ENCODE measurements at regions not wholly inside any gene's neighbourhood (a gene's known extent, or its start where the extent isn't known, plus 50 kb on each side); places are given as distances from the start of the nearest gene placed in this dataset.
A peak's percentile ranks its signal among the peaks of the same experiment; 100 is the strongest.
"Not testable (repeated sequence)": the region's sequence is repeated elsewhere in the genome, so short reads cannot be mapped to it uniquely, and the experiment has no call there.

GRCh38 chr5:67747096-67747495, 468.5 kb upstream of the PIK3R1 start:
- H3K4me2 ChIP-seq, result no peak overlapping the region
- 93% methylated on average over 1 of the region's 1 CpG for WGBS (ENCODE audit: low lambda C conversion rate, missing lambda C conversion rate)
- H4K20me1 ChIP-seq (ENCODE audit: insufficient read depth, poor library complexity, severe bottlenecking), result no peaks in the 10 kb centered on the region
- no peak overlapping the region for H2AFZ ChIP-seq
- DNase-seq (ENCODE audit: low spot score), result no peak
- peaks cover 4% of the 10 kb centered on the region for H3K4me1 ChIP-seq (ENCODE audit: insufficient read depth)
- H3K9me3 ChIP-seq (ENCODE audit: low read depth), result peaks cover 9% of the 10 kb centered on the region
- no peaks in the 10 kb centered on the region for H3K79me2 ChIP-seq
- H3K9me2 ChIP-seq (replicated peaks; ENCODE audit: insufficient read depth), result no peaks in the 10 kb centered on the region
- H3K36me3 ChIP-seq (replicated peaks; ENCODE audit: insufficient read depth, low read depth), result no peaks in the 10 kb centered on the region
- no peaks in the 10 kb centered on the region for H3K27me3 ChIP-seq
- H3K4me3 ChIP-seq, result no peak overlapping the region
- peak overlapping the region; percentile 54 for H3K27ac ChIP-seq
- TF ChIP-seq, protein P1, sequence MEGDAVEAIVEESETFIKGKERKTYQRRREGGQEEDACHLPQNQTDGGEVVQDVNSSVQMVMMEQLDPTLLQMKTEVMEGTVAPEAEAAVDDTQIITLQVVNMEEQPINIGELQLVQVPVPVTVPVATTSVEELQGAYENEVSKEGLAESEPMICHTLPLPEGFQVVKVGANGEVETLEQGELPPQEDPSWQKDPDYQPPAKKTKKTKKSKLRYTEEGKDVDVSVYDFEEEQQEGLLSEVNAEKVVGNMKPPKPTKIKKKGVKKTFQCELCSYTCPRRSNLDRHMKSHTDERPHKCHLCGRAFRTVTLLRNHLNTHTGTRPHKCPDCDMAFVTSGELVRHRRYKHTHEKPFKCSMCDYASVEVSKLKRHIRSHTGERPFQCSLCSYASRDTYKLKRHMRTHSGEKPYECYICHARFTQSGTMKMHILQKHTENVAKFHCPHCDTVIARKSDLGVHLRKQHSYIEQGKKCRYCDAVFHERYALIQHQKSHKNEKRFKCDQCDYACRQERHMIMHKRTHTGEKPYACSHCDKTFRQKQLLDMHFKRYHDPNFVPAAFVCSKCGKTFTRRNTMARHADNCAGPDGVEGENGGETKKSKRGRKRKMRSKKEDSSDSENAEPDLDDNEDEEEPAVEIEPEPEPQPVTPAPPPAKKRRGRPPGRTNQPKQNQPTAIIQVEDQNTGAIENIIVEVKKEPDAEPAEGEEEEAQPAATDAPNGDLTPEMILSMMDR (IDR thresholded peaks at IDR 0.05; ENCODE audit: poor library complexity), result no peak
- no peak for TF ChIP-seq EZH2 (IDR thresholded peaks at IDR 0.05; ENCODE audit: borderline replicate concordance)
- TF ChIP-seq EZH2phosphoT487 (IDR thresholded peaks at IDR 0.05; ENCODE audit: low read depth, severe bottlenecking, unreplicated experiment), result no peak

DNA sequence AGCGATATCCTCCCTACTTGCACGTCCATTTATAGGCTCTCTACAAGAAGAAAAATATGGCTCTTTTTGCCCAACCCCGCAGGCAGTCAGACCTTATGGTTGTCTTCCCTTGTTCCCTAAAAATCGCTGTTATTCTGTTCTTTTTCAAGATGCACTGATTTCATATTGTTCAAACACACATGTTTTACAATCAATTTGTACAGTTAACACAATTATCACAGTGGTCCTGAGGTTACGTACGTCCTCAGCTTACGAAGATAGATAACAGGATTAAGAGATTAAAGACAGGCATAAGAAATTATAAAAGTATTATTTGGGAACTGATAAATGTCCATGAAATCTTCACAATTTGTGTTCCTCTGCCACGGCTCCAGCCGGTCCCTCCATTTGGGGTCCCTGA, 468.9 kb upstream of the PIK3R1 start:
- not testable (repeated sequence) for H3K79me2 ChIP-seq; H3K9me2 ChIP-seq (replicated peaks; ENCODE audit: insufficient read depth); H2AFZ ChIP-seq; H3K27me3 ChIP-seq; H3K4me2 ChIP-seq; H3K4me3 ChIP-seq; H3K9me3 ChIP-seq (ENCODE audit: low read depth); H3K4me1 ChIP-seq (ENCODE audit: insufficient read depth); H3K36me3 ChIP-seq (replicated peaks; ENCODE audit: insufficient read depth, low read depth); DNase-seq (ENCODE audit: low spot score); H4K20me1 ChIP-seq (ENCODE audit: insufficient read depth, poor library complexity, severe bottlenecking)
- H3K27ac ChIP-seq, result peak overlapping the region; percentile 54
- WGBS (ENCODE audit: low lambda C conversion rate, missing lambda C conversion rate), result 89% methylated on average over 9 of the region's 9 CpGs

GRCh38 chr5:67746103-67746502, 469.5 kb upstream of the PIK3R1 start:
- WGBS (ENCODE audit: low lambda C conversion rate, missing lambda C conversion rate), result 42% methylated on average over 2 of the region's 2 CpGs
- DNase-seq (ENCODE audit: low spot score), result peak; percentile 19

GRCh38 chr5:67732921-67733320, 482.6 kb upstream of the PIK3R1 start:
- 91% methylated on average over 2 of the region's 2 CpGs for WGBS (ENCODE audit: low lambda C conversion rate, missing lambda C conversion rate)
- no peaks in the 10 kb centered on the region for H4K20me1 ChIP-seq (ENCODE audit: insufficient read depth, poor library complexity, severe bottlenecking)
- no peak overlapping the region for H2AFZ ChIP-seq
- TF ChIP-seq EZH2 (IDR thresholded peaks at IDR 0.05; ENCODE audit: borderline replicate concordance) (no peak), EZH2phosphoT487 (IDR thresholded peaks at IDR 0.05; ENCODE audit: low read depth, severe bottlenecking, unreplicated experiment) (no peak)
- TF ChIP-seq, protein P1 (IDR thresholded peaks at IDR 0.05; ENCODE audit: poor library complexity), result no peak
- no peaks in the 10 kb centered on the region for H3K27me3 ChIP-seq
- no peaks in the 10 kb centered on the region for H3K36me3 ChIP-seq (replicated peaks; ENCODE audit: insufficient read depth, low read depth)
- H3K4me3 ChIP-seq, result no peak overlapping the region
- H3K27ac ChIP-seq, result no peak overlapping the region
- H3K79me2 ChIP-seq, result no peaks in the 10 kb centered on the region
- no peak for DNase-seq (ENCODE audit: low spot score)
- H3K4me2 ChIP-seq, result no peak overlapping the region
- no peaks in the 10 kb centered on the region for H3K9me2 ChIP-seq (replicated peaks; ENCODE audit: insufficient read depth)
- no peaks in the 10 kb centered on the region for H3K4me1 ChIP-seq (ENCODE audit: insufficient read depth)
- H3K9me3 ChIP-seq (ENCODE audit: low read depth), result no peaks in the 10 kb centered on the region

More at GRCh38 chr5:67746103-67746502, 469.5 kb upstream of the PIK3R1 start:
- TF ChIP-seq, protein P1 (IDR thresholded peaks at IDR 0.05; ENCODE audit: poor library complexity), result no peak
- TF ChIP-seq EZH2phosphoT487 (IDR thresholded peaks at IDR 0.05; ENCODE audit: low read depth, severe bottlenecking, unreplicated experiment), result no peak
- no peak for TF ChIP-seq EZH2 (IDR thresholded peaks at IDR 0.05; ENCODE audit: borderline replicate concordance)
- Histone ChIP-seq H3K4me2 (no peak overlapping the region), H3K27ac (peak overlapping the region; percentile 88), H3K27me3 (no peaks in the 10 kb centered on the region), H3K79me2 (no peaks in the 10 kb centered on the region), H3K9me3 (ENCODE audit: low read depth) (peaks cover 9% of the 10 kb centered on the region), H4K20me1 (ENCODE audit: insufficient read depth, poor library complexity, severe bottlenecking) (no peaks in the 10 kb centered on the region), H3K4me3 (no peak overlapping the region), H3K4me1 (ENCODE audit: insufficient read depth) (peaks cover 4% of the 10 kb centered on the region), H3K9me2 (replicated peaks; ENCODE audit: insufficient read depth) (no peaks in the 10 kb centered on the region), H3K36me3 (replicated peaks; ENCODE audit: insufficient read depth, low read depth) (no peaks in the 10 kb centered on the region), H2AFZ (no peak overlapping the region)

Measured in hepatocyte (in vitro differentiated cells).